ENCODE measurements at regions not wholly inside any gene's neighbourhood (a gene's known extent, or its start where the extent isn't known, plus 50 kb on each side); places are given as distances from the start of the nearest gene placed in this dataset.

- DNase-seq (ENCODE audit: low read depth, low spot score) (no peak), ATAC-seq (no peak)
- no peak overlapping the region for H3K4me2 ChIP-seq (ENCODE audit: low read length)
- H3K9me2 ChIP-seq (ENCODE audit: insufficient read depth) = no peaks in the 10 kb centered on the region
- no peak overlapping the region for H3K4me3 ChIP-seq (replicated peaks in 1 of 2; ENCODE audit: low read depth in 1 of 2, low read length in 2 of 2)
- no peaks in the 10 kb centered on the region for H3K4me1 ChIP-seq (ENCODE audit: control insufficient read depth in 1 of 2, insufficient read depth in 2 of 2, low read length in 2 of 2)
- no peaks in the 10 kb centered on the region for H3K9me3 ChIP-seq (ENCODE audit: control insufficient read depth in 1 of 2, insufficient read depth in 1 of 2, low read depth in 1 of 2, low read length in 2 of 2)
- H3K27ac ChIP-seq (ENCODE audit: low read depth, low read length) = no peak overlapping the region
- H3K36me3 ChIP-seq (ENCODE audit: control insufficient read depth in 1 of 2, insufficient read depth in 2 of 2, low read length in 2 of 2) = no peaks in the 10 kb centered on the region
- no TSS peak for BruUV-seq (replicated peaks)
- intact Hi-C loops (cut with micrococcal nuclease) = no loop called here
- H3K79me2 ChIP-seq (ENCODE audit: insufficient read depth, low read length) = no peaks in the 10 kb centered on the region
- no peaks in the 10 kb centered on the region for H4K20me1 ChIP-seq (ENCODE audit: insufficient read depth)
- RAD21 ChIA-PET (ENCODE audit: low non-redundant PET in 1 of 2, low total read pairs in 2 of 2, uncharacterized antibody in 2 of 2, unreplicated experiment in 2 of 2) = no interaction called here
- CTCF ChIA-PET = no interaction called here
- no peak overlapping the region for H3K9ac ChIP-seq (ENCODE audit: low read length)
- TF ChIP-seq RAD21 (IDR thresholded peaks at IDR 0.05; ENCODE audit: low read depth) (no peak), ZNF274 (IDR thresholded peaks at IDR 0.05; ENCODE audit: low read depth, low read length) (no peak), EZH2 (IDR thresholded peaks at IDR 0.05) (no peak), POLR2AphosphoS5 (IDR thresholded peaks at IDR 0.05; ENCODE audit: low read depth, low read length) (no peak), SRF (IDR thresholded peaks at IDR 0.05; ENCODE audit: low read depth) (no peak), EGR1 (IDR thresholded peaks at IDR 0.05; ENCODE audit: low read depth) (no peak), YY1 (IDR thresholded peaks at IDR 0.05; ENCODE audit: extremely low read depth, insufficient replicate concordance, low read depth, low read length) (no peak), MAX (IDR thresholded peaks at IDR 0.05) (no peak)
- no peaks in the 10 kb centered on the region for H3K27me3 ChIP-seq (ENCODE audit: insufficient read depth, low read length)
- no peak overlapping the region for H2AFZ ChIP-seq (ENCODE audit: low read depth, low read length, poor library complexity, severe bottlenecking)
- POLR2A ChIA-PET = no interaction called here
These were observed 897.7 kb downstream of the KCNA4 start for GRCh38 chr11:29119116-29119515.

DNA sequence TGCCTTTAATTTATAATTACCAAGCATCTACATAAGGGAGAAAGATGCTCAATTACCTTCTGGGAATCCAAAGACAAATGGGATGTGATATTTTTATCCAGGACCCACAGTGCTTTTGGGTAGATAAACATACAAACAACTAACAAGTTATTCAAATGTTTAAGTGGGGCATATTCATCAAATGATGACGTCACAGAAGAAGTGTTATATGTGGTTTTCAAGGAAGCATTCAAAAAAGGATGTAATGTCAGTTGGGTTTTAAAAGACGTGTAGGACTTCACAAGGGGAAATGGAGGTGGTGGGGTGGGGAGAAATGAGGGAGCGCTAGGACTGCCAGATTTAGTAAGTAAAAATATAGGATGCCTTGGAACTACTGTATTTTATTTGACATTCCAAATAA is 915.9 kb downstream of the KCNA4 start:
- ChIA-PET POLR2A (no interaction called here), CTCF (no interaction called here), RAD21 (ENCODE audit: low non-redundant PET in 1 of 2, low total read pairs in 2 of 2, uncharacterized antibody in 2 of 2, unreplicated experiment in 2 of 2) (no interaction called here)
- no peak for TF ChIP-seq JUND (IDR thresholded peaks at IDR 0.05)
- no peak for TF ChIP-seq YY1 (IDR thresholded peaks at IDR 0.05; ENCODE audit: extremely low read depth, insufficient replicate concordance, low read depth, low read length)
- no peak for TF ChIP-seq EZH2 (IDR thresholded peaks at IDR 0.05)
- TF ChIP-seq, protein P1, sequence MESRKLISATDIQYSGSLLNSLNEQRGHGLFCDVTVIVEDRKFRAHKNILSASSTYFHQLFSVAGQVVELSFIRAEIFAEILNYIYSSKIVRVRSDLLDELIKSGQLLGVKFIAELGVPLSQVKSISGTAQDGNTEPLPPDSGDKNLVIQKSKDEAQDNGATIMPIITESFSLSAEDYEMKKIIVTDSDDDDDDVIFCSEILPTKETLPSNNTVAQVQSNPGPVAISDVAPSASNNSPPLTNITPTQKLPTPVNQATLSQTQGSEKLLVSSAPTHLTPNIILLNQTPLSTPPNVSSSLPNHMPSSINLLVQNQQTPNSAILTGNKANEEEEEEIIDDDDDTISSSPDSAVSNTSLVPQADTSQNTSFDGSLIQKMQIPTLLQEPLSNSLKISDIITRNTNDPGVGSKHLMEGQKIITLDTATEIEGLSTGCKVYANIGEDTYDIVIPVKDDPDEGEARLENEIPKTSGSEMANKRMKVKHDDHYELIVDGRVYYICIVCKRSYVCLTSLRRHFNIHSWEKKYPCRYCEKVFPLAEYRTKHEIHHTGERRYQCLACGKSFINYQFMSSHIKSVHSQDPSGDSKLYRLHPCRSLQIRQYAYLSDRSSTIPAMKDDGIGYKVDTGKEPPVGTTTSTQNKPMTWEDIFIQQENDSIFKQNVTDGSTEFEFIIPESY (IDR thresholded peaks at IDR 0.05; ENCODE audit: extremely low read depth, insufficient replicate concordance, low read length) = no peak
- TF ChIP-seq EZH2phosphoT487 (IDR thresholded peaks at IDR 0.05; ENCODE audit: borderline replicate concordance) = no peak
- no peak for TF ChIP-seq SIN3A (IDR thresholded peaks at IDR 0.05; ENCODE audit: low read depth)
- no peaks in the 10 kb centered on the region; a peak in 2 of 4 replicates for H3K9me3 ChIP-seq (ENCODE audit: control insufficient read depth in 1 of 2, insufficient read depth in 1 of 2, low read depth in 1 of 2, low read length in 2 of 2)
- no peak overlapping the region for H3K4me3 ChIP-seq (replicated peaks in 1 of 2; ENCODE audit: low read depth in 1 of 2, low read length in 2 of 2)
- H3K27ac ChIP-seq (ENCODE audit: low read depth, low read length) = no peak overlapping the region
- H3K4me1 ChIP-seq (ENCODE audit: control insufficient read depth in 1 of 2, insufficient read depth in 2 of 2, low read length in 2 of 2) = no peaks in the 10 kb centered on the region
- H3K36me3 ChIP-seq (ENCODE audit: control insufficient read depth in 1 of 2, insufficient read depth in 2 of 2, low read length in 2 of 2) = no peaks in the 10 kb centered on the region
- H3K9ac ChIP-seq (ENCODE audit: low read length) = no peak overlapping the region
- H3K9me2 ChIP-seq (ENCODE audit: insufficient read depth) = no peaks in the 10 kb centered on the region
- no TSS peak for BruUV-seq (replicated peaks)
- H2AFZ ChIP-seq (ENCODE audit: low read depth, low read length, poor library complexity, severe bottlenecking) = no peak overlapping the region
- no peaks in the 10 kb centered on the region for H3K79me2 ChIP-seq (ENCODE audit: insufficient read depth, low read length)
- ATAC-seq (no peak), DNase-seq (ENCODE audit: low read depth, low spot score) (no peak)
- no peak overlapping the region for H3K4me2 ChIP-seq (ENCODE audit: low read length)
- no peaks in the 10 kb centered on the region for H4K20me1 ChIP-seq (ENCODE audit: insufficient read depth)
- intact Hi-C loops (cut with micrococcal nuclease) = loop anchor here (5.0 kb wide), 1 partner anchor 226 kb away; no protein-coding TSS in a partner anchor
- no peaks in the 10 kb centered on the region for H3K27me3 ChIP-seq (ENCODE audit: insufficient read depth, low read length)
